ENCODE measurements at regions not wholly inside any gene's neighbourhood (a gene's known extent, or its start where the extent isn't known, plus 50 kb on each side); places are given as distances from the start of the nearest gene placed in this dataset.

DNA sequence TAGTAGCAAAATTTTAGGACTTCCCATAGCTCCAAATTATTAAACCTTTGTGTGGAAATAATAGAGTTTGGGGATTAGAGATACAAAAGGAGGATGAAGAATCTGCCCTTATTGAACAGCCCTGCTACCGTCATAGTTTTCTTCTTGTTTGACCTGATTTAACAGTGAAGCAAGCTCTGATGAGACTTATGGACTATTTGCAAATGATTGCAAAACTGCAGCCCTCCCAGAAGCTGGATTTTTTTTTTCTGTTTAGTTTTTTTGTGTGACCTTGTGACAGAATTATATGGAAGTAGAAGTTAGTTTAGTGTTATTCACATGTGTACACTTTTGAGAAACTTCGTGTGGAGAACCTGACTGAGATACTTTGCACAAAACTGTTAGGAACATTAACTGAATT is 267.8 kb downstream of the KCNRG start:
- TF ChIP-seq, protein P1, sequence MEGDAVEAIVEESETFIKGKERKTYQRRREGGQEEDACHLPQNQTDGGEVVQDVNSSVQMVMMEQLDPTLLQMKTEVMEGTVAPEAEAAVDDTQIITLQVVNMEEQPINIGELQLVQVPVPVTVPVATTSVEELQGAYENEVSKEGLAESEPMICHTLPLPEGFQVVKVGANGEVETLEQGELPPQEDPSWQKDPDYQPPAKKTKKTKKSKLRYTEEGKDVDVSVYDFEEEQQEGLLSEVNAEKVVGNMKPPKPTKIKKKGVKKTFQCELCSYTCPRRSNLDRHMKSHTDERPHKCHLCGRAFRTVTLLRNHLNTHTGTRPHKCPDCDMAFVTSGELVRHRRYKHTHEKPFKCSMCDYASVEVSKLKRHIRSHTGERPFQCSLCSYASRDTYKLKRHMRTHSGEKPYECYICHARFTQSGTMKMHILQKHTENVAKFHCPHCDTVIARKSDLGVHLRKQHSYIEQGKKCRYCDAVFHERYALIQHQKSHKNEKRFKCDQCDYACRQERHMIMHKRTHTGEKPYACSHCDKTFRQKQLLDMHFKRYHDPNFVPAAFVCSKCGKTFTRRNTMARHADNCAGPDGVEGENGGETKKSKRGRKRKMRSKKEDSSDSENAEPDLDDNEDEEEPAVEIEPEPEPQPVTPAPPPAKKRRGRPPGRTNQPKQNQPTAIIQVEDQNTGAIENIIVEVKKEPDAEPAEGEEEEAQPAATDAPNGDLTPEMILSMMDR (IDR thresholded peaks at IDR 0.05) = no peak
- TF ChIP-seq POLR2A (IDR thresholded peaks at IDR 0.05) (no peak), POLR2AphosphoS5 (IDR thresholded peaks at IDR 0.05) (no peak)
